PC-3 (cell line): ENCODE measurements at regions not wholly inside any gene's neighbourhood (a gene's known extent, or its start where the extent isn't known, plus 50 kb on each side); places are given as distances from the start of the nearest gene placed in this dataset.
"Not testable (repeated sequence)": the region's sequence is repeated elsewhere in the genome, so short reads cannot be mapped to it uniquely, and the experiment has no call there.

ENCODE experiments used
- CTCF ChIP-seq: fragments of 300-600 bp; sonication (generic); conservative IDR thresholded peaks from 2 replicates; pipeline ENCODE4 v1.5.1; 2017; ENCODE audit warnings: antibody characterized with exemption, low read depth, mild to moderate bottlenecking, low read length
- EZH2 ChIP-seq: fragments of 300-600 bp; sonication (generic); IDR thresholded peaks from one replicate; pipeline ENCODE4 v1.6.1; 2017; ENCODE audit warnings: antibody characterized with exemption, mild to moderate bottlenecking, low read length; ENCODE audit not compliant: unreplicated experiment

GRCh38 chr4:8964201-8964788 is 92.7 kb upstream of the HMX1 start:
- TF ChIP-seq EZH2, CTCF: not testable (repeated sequence)
